GM19455 (cell line): ENCODE measurements at regions not wholly inside any gene's neighbourhood (a gene's known extent, or its start where the extent isn't known, plus 50 kb on each side); places are given as distances from the start of the nearest gene placed in this dataset.
"Not testable (repeated sequence)": the region's sequence is repeated elsewhere in the genome, so short reads cannot be mapped to it uniquely, and the experiment has no call there.

Experiments used
- ATAC-seq: cut with Tn5 transposase; IDR thresholded peaks from one replicate; pipeline ENCODE4 v1.9.1; 2021; ENCODE audit not compliant: unreplicated experiment

GRCh38 chr12:33817713-33818112, 204.6 kb upstream of the ALG10 start:
- ATAC-seq: no peak

GRCh38 chr12:33818313-33818712, 204.0 kb upstream of the ALG10 start:
- no peak for ATAC-seq

GRCh38 chr12:33825442-33825841, 196.9 kb upstream of the ALG10 start:
- ATAC-seq: no peak

GRCh38 chr12:33825986-33826602, 196.2 kb upstream of the ALG10 start:
- ATAC-seq: no peak

GRCh38 chr12:33828326-33828725, 194.0 kb upstream of the ALG10 start:
- ATAC-seq: no peak

GRCh38 chr12:33830070-33830469, 192.2 kb upstream of the ALG10 start:
- no peak for ATAC-seq

- ATAC-seq: no peak
These were observed 189.4 kb upstream of the ALG10 start for GRCh38 chr12:33832900-33833299.

- no peak for ATAC-seq
These were observed 187.6 kb upstream of the ALG10 start for GRCh38 chr12:33834672-33835071.

- ATAC-seq: no peak
These were observed 145.7 kb upstream of the ALG10 start for GRCh38 chr12:33876618-33877017.

- no peak for ATAC-seq
These were observed 129.9 kb upstream of the ALG10 start for GRCh38 chr12:33892425-33892824.

- ATAC-seq: not testable (repeated sequence)
These were observed 101.8 kb upstream of the ALG10 start for GRCh38 chr12:33920460-33920859.

- no peak for ATAC-seq
These were observed 96.2 kb upstream of the ALG10 start for GRCh38 chr12:33926095-33926494.

GRCh38 chr12:33937669-33938068, 84.6 kb upstream of the ALG10 start:
- not testable (repeated sequence) for ATAC-seq

- no peak for ATAC-seq
These were observed 80.1 kb upstream of the ALG10 start for GRCh38 chr12:33942172-33942571.

- ATAC-seq: no peak
These were observed 77.4 kb upstream of the ALG10 start for GRCh38 chr12:33944703-33945437.

GRCh38 chr12:33945438-33945784, 76.9 kb upstream of the ALG10 start:
- no peak for ATAC-seq

GRCh38 chr12:33966219-33966618, 56.1 kb upstream of the ALG10 start:
- ATAC-seq: not testable (repeated sequence)

- no peak for ATAC-seq
These were observed 54.5 kb upstream of the ALG10 start for GRCh38 chr12:33967760-33968159.
